Fibroblast of mammary gland (primary cell): ENCODE measurements at regions not wholly inside any gene's neighbourhood (a gene's known extent, or its start where the extent isn't known, plus 50 kb on each side); places are given as distances from the start of the nearest gene placed in this dataset.
"Not testable (repeated sequence)": the region's sequence is repeated elsewhere in the genome, so short reads cannot be mapped to it uniquely, and the experiment has no call there.

Source experiments
- DNase-seq: peaks from one replicate; pipeline ENCODE4 v3.0.0-alpha.2; 2010; ENCODE audit warnings: low read depth
- H3K4me3 ChIP-seq: 2 replicates; pipeline ENCODE4 v1.5.1; 2011; ENCODE audit warnings: low read depth, mild to moderate bottlenecking, low read length, moderate library complexity; ENCODE audit not compliant: control insufficient read depth
- TF ChIP-seq, protein P1 (sequence below): conservative IDR thresholded peaks from 2 replicates; pipeline ENCODE4 v1.5.1; 2011; ENCODE audit warnings: low read depth, low read length, inconsistent platforms; ENCODE audit not compliant: control insufficient read depth, insufficient read depth

DNA sequence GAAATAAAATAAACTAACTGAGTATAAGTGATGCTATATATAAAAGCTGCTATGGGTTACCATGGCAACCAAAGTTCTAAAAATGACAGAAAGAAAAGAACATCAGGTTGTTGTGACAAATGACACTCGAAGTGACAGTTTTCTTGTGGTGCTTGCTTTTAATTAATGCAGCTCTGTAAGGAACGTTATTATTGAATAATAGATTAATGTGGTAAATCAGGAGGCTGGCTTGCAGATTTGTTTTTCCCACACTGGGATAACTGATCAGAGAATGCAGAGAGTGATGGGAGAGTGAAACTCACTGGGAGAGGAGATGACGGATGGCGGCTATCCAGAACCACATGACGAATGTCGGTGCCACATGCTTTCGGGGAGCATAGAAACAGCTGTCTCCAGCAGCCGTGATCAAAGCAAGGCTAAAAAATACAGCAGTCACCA lies 207.0 kb upstream of the ATP10A start:
- TF ChIP-seq, protein P1, sequence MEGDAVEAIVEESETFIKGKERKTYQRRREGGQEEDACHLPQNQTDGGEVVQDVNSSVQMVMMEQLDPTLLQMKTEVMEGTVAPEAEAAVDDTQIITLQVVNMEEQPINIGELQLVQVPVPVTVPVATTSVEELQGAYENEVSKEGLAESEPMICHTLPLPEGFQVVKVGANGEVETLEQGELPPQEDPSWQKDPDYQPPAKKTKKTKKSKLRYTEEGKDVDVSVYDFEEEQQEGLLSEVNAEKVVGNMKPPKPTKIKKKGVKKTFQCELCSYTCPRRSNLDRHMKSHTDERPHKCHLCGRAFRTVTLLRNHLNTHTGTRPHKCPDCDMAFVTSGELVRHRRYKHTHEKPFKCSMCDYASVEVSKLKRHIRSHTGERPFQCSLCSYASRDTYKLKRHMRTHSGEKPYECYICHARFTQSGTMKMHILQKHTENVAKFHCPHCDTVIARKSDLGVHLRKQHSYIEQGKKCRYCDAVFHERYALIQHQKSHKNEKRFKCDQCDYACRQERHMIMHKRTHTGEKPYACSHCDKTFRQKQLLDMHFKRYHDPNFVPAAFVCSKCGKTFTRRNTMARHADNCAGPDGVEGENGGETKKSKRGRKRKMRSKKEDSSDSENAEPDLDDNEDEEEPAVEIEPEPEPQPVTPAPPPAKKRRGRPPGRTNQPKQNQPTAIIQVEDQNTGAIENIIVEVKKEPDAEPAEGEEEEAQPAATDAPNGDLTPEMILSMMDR: no peak
- no peak for DNase-seq

GRCh38 chr15:26069231-26069641 lies 206.1 kb upstream of the ATP10A start:
- H3K4me3 ChIP-seq: no peak overlapping the region
- DNase-seq: no peak
- TF ChIP-seq, protein P1: no peak

More for the DNA sequence above, 207.0 kb upstream of the ATP10A start:
- no peak overlapping the region for H3K4me3 ChIP-seq

- TF ChIP-seq, protein P1: no peak
- H3K4me3 ChIP-seq: no peak overlapping the region
- no peak for DNase-seq
Observed at GRCh38 chr15:26066896-26067295, 203.8 kb upstream of the ATP10A start.

DNA sequence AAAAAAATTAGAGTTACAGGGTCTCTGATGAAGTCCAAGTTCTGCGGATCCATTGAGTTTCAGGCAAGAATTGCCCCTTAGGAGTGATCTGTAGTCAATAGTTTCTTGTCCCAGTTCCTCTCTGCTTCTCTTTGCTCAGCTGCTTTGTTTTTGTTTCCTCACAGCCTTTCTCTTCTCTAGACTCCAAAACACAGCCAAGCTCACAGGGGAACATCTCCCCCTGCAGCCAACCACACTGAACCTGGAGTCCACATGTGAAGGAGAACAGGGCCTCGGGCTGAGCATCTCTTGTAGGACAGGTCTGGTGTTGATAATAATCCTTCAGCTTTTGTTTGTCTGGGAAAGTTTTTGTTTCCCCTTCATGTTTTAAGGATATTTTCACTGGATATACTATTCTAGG lies 202.6 kb upstream of the ATP10A start:
- H3K4me3 ChIP-seq: no peak overlapping the region
- no peak for DNase-seq
- TF ChIP-seq, protein P1: no peak

- no peak overlapping the region for H3K4me3 ChIP-seq
- TF ChIP-seq, protein P1: no peak
- no peak for DNase-seq
Observed at GRCh38 chr15:26061248-26061647, 198.1 kb upstream of the ATP10A start.

DNA sequence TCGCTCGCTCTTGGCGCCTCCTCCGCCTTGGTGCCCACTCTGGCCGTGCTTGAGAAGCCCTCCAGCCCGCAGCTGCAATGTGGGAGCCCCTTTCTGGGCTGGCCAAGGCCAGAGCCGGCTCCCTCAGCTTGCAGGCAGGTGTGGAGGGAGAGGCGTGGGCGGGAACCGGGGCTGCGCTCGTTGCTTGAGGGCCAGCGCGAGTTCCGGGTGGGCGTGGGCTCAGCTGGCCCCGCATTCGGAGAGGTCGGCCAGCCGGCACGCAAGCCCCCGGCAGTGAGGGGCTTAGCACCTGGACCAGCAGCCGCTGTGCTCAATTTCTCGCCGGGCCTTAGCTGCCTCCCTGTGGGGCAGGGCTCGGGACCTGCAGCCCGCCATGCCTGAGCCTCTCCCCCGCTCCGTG lies 193.6 kb upstream of the ATP10A start:
- not testable (repeated sequence) for DNase-seq, H3K4me3 ChIP-seq

DNA sequence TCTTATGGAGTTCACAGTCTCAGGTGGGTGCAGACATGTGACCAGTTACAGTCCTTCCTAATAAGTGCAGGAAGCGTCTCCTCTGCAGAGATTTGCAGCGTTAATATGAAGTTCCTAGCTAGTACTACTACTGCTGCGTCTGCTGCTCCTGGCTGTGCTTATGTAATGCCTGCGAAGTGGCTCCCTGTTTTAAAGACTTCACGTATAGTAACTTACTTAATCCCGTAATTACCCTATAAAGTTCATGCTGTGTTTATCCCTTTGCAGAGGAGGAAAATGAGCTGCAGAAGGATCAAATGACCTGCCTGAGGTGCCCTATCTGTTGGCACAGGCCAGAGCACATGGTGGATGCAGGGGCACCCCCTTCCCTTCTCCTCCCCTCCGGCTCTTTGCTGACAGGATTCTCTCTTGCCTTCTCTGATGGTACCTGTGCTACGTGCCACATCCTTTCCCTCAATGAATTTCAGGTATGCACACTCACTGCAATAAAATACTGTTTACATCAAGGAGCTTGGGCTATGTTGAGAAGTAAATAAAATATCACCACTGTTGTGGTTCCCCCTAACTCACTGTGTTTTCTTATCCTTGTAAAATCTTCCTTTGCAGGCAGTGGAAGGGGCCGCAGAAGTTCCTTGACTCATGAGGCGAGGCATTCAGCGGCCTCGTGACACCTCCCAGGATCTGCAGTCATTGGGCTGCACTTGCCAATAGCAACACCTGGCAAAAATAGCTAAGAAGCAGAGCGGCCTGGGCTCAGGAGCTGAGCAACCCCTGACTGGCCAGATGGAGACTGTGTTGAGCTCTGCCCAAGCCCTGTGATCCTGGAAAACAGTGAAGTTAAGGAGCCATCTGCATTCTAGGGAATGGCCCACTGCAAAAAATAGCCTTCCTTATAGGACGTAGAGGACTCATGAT lies 188.9 kb upstream of the ATP10A start:
- DNase-seq: peak; percentile 71
- TF ChIP-seq, protein P1: no peak
- H3K4me3 ChIP-seq: no peak overlapping the region
